ENCODE measurements at regions not wholly inside any gene's neighbourhood (a gene's known extent, or its start where the extent isn't known, plus 50 kb on each side); places are given as distances from the start of the nearest gene placed in this dataset.

- no peak for TF ChIP-seq CTCF (IDR thresholded peaks at IDR 0.05; ENCODE audit: borderline replicate concordance, extremely low read depth, low read length, poor library complexity, severe bottlenecking)
- no peak for TF ChIP-seq EZH2 (IDR thresholded peaks at IDR 0.05; ENCODE audit: borderline replicate concordance, low read depth, low read length, severe bottlenecking)
Observed at GRCh38 chr14:51473351-51473750, 178.4 kb upstream of the FRMD6 start.
